Mucosa of descending colon (tissue), 3 donors: ENCODE measurements at regions not wholly inside any gene's neighbourhood (a gene's known extent, or its start where the extent isn't known, plus 50 kb on each side); places are given as distances from the start of the nearest gene placed in this dataset.

Experiments
- ATAC-seq: fragments of 200-7000 bp; cut with Tn5 transposase; one replicate; pipeline ENCODE4 v1.9.1; 2020; ENCODE audit warnings: mild to moderate bottlenecking, moderate library complexity
- DNase-seq, 3 donors: peaks; one replicate each; pipeline ENCODE4 v3.0.0-alpha.2; 2020
- H3K36me3 ChIP-seq: fragments of 200-600 bp; one replicate; pipeline ENCODE4 v1.8.0; 2021; ENCODE audit warnings: low read depth, mild to moderate bottlenecking
- H3K4me1 ChIP-seq: fragments of 200-600 bp; one replicate; pipeline ENCODE4 v1.8.0; 2021; ENCODE audit warnings: low read depth, mild to moderate bottlenecking
- H3K4me3 ChIP-seq: fragments of 200-600 bp; one replicate; pipeline ENCODE4 v1.8.0; 2021; ENCODE audit warnings: mild to moderate bottlenecking
- H3K9me3 ChIP-seq: fragments of 200-600 bp; one replicate; pipeline ENCODE4 v1.8.0; 2021; ENCODE audit warnings: mild to moderate bottlenecking
- intact Hi-C, 2 donors: fragments of 100-400 bp; cut with DNase I in 1 of 2; cut with micrococcal nuclease in 1 of 2; formaldehyde crosslinking; loops; one replicate each; pipeline versions ENCODE4 v1.11.0 to v1.11.1; 2022; cut with DNase I, micrococcal nuclease
- TF ChIP-seq, protein P1 (sequence below): fragments of 200-600 bp; IDR thresholded peaks from one replicate; pipeline ENCODE4 v1.8.0; 2022; ENCODE audit warnings: antibody characterized with exemption, mild to moderate bottlenecking
- donor health status: DM: no; HTN: no; CAD: no; lungs with moderate emphysema.
- donor health status: DM: no; HTN: no; CAD: no.
- donor health status: DM: no; HTN: yes; CAD: no.

DNA sequence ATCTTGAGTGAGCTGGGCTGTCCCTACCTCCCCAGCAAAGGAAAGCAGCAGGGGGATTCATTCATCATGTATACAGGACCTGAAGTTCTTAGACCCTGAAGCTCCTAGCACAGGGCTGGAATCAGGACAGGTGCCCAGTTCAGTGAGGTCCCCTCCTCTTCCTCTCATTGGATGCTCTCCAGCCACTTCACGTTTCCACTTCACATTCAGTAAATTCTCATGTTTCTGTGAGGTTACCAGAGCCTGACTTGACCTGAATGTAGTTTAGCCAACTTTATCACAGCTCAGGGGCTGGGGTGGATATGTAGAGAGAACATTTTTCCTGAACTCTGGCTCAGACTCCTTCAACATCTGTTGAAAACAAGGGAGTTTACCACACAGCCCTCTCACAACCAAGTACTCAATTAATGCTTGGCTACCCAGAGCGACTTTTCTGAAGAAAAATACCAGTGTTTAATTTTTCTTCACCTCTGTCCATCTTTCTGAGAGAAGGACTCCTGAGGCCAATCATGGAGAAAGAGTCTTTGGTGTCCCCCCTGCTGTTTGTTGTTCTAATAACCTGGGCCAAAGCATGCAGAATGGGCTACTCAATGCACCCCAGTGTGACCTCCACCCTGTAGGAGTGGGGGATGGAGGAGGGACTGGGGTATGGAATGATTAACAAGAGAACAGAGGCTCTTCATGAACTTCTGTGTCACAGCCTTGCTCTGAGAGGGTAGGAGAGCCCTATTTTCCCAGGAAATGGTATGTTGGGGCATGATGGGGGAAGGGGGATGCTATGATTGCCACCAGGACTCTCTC lies 108.3 kb upstream of the FGGY start:
- H3K36me3 ChIP-seq: no peaks in the 10 kb centered on the region
- DNase-seq: no peak
- ATAC-seq: no peak
- H3K4me1 ChIP-seq: no peaks in the 10 kb centered on the region
- TF ChIP-seq, protein P1, sequence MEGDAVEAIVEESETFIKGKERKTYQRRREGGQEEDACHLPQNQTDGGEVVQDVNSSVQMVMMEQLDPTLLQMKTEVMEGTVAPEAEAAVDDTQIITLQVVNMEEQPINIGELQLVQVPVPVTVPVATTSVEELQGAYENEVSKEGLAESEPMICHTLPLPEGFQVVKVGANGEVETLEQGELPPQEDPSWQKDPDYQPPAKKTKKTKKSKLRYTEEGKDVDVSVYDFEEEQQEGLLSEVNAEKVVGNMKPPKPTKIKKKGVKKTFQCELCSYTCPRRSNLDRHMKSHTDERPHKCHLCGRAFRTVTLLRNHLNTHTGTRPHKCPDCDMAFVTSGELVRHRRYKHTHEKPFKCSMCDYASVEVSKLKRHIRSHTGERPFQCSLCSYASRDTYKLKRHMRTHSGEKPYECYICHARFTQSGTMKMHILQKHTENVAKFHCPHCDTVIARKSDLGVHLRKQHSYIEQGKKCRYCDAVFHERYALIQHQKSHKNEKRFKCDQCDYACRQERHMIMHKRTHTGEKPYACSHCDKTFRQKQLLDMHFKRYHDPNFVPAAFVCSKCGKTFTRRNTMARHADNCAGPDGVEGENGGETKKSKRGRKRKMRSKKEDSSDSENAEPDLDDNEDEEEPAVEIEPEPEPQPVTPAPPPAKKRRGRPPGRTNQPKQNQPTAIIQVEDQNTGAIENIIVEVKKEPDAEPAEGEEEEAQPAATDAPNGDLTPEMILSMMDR: no peak
- H3K4me3 ChIP-seq: no peak overlapping the region
- H3K9me3 ChIP-seq: peaks cover 6% of the 10 kb centered on the region
- intact Hi-C loops: no loop called here

DNA sequence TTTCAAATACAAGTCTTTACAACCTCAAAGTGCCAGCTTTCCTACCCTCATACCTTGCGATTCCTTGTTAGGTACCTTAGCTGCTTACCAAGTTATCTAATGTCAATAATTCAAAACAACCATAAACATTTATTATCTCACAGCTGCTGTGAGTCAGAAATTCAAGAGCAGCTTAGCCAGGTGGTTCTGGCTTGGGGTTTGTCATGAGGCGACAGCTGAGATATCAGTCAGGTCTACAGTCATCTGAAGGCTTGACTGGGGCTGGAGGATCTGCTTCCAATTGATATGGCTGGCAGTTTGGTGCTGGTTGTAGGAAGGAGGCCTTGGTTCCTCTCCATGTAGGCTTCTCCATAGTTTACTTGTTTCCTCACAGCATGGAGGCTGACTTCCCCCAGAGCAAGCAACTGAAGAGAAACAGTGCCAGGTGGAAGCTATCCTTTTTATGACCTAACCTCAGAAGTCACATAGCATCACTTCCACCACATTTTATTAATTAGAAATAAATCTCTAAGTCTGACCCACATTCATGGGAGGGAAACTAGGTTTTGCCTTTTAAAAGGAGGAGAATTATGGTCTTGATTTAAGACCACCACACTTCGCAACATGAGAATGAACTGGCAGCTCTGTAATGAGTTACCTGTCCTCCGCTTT lies 103.3 kb upstream of the FGGY start:
- intact Hi-C loops: no loop called here
- peak; percentile 94 for ATAC-seq
- Histone ChIP-seq H3K9me3 (peaks cover 14% of the 10 kb centered on the region), H3K4me3 (no peak overlapping the region), H3K4me1 (no peaks in the 10 kb centered on the region), H3K36me3 (no peaks in the 10 kb centered on the region)
- peak in 1 of 3 donors; percentile 45 for DNase-seq
- TF ChIP-seq, protein P1: no peak

DNA sequence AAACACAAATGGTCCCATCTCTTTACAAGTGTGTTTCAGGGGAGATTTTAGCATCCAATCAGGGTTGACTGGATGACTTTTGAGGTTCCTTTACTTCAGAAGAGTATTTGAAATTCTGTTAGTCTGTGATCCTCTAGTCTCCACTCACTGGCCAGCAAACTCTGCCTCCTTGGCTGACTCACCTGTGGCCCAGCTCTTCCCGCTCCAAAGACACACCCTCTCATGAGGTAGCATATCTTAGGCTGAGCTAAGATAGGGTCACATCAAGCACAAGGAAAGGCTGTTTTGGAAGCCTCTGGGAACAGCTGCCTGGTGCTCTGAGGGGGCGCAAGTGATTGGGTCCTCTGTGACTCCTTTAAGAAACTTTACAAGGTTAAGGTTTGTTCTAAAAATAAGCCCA lies 102.3 kb upstream of the FGGY start:
- TF ChIP-seq, protein P1: no peak
- Histone ChIP-seq H3K4me3 (no peak overlapping the region), H3K36me3 (no peaks in the 10 kb centered on the region), H3K9me3 (peaks cover 14% of the 10 kb centered on the region), H3K4me1 (no peaks in the 10 kb centered on the region)
- DNase-seq (no peak), ATAC-seq (peak; percentile 28)
- intact Hi-C loops: no loop called here

DNA sequence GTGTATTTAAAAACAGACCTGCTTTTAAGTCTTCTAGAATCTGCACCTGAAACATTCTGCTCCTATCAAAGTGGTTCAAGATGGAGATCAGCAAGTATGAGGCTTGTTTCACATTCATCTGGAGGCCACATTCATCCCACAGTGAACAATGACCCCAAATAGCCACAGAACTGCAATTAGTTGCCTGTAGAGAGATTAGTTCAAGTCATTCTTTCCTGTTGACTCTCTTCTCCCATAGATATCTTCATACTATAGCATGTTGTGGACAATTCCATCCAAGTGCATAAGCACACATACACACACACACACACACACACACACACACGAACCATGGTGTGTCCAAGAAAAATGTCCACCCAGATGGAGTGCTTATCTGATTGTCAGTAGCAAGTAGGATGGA lies 101.7 kb upstream of the FGGY start:
- DNase-seq: no peak
- H3K4me1 ChIP-seq: no peaks in the 10 kb centered on the region
- TF ChIP-seq, protein P1: no peak
- no peak for ATAC-seq
- H3K9me3 ChIP-seq: peaks cover 14% of the 10 kb centered on the region
- no peaks in the 10 kb centered on the region for H3K36me3 ChIP-seq
- no peak overlapping the region for H3K4me3 ChIP-seq
- intact Hi-C loops: no loop called here

DNA sequence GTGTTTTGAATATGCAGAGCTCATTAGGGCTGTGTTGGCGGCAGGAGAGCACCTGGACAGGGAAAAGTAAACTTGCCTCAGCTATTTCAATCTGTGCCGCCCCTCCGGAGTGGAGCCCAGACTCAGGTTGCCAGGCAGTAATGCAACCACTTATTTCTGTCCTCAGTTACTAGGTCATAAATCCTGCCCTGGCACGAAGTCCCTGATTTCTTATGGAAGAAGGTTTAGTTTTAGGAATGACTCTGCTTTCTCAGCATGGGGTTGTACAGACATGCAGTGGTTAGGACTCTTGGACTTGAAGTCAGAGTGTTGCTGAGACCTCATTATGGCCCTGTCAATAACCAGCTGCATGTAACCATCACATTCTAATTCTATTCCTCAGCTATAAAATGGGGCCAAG lies 98.3 kb upstream of the FGGY start:
- no peak for DNase-seq
- H3K36me3 ChIP-seq: no peaks in the 10 kb centered on the region
- no peak overlapping the region for H3K4me3 ChIP-seq
- ATAC-seq: peak; percentile 53
- intact Hi-C loops: no loop called here
- TF ChIP-seq, protein P1: no peak
- H3K4me1 ChIP-seq: no peaks in the 10 kb centered on the region
- peaks cover 9% of the 10 kb centered on the region for H3K9me3 ChIP-seq
